ENCODE measurements at regions not wholly inside any gene's neighbourhood (a gene's known extent, or its start where the extent isn't known, plus 50 kb on each side); places are given as distances from the start of the nearest gene placed in this dataset.

DNA sequence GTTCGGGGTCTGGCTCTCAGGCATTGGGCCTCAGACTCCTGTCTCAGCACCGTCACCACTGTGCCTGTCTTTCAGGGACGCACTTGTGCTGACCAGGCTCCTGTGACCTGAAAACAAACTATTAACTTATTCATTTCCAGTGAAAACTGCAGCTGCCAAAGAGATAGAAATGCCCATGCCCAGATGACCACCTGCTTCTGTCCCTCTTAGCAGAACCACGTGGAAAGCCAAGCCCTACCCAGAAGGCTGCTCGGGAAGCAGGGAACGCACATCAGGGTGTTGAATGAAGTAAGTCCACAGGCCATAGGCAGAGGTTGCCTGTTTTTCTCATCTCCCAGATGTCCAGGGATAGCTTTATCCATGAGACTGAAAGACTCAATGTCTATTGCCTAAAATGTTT lies 219.3 kb downstream of the EBLN2 start:
- TF ChIP-seq CTCF (IDR thresholded peaks at IDR 0.05; ENCODE audit: extremely low read depth, low read depth, low read length), result no peak
- DNase-seq (ENCODE audit: insufficient read length, low spot score, missing footprints), result no peak
- no peak overlapping the region for H2AFZ ChIP-seq (ENCODE audit: low read length)

GRCh38 chr3:73284472-73284871 lies 223.0 kb downstream of the EBLN2 start:
- Histone ChIP-seq H2AFZ (ENCODE audit: low read length) (no peak overlapping the region), H3K4me3 (ENCODE audit: insufficient read depth, low read length) (no peak overlapping the region), H3K36me3 (ENCODE audit: insufficient read depth, low read length) (no peaks in the 10 kb centered on the region), H3K27ac (ENCODE audit: low read depth, low read length) (no peak overlapping the region), H3K4me1 (ENCODE audit: insufficient read depth, low read length) (no peaks in the 10 kb centered on the region), H3K79me2 (ENCODE audit: insufficient read depth, low read length) (no peaks in the 10 kb centered on the region), H3K9me3 (ENCODE audit: low read depth, low read length) (no peaks in the 10 kb centered on the region), H4K20me1 (ENCODE audit: insufficient read depth, low read length) (no peaks in the 10 kb centered on the region), H3K4me2 (ENCODE audit: insufficient read depth, low read length) (no peak overlapping the region), H3K27me3 (ENCODE audit: insufficient read depth, low read length) (no peaks in the 10 kb centered on the region)
- TF ChIP-seq CTCF (IDR thresholded peaks at IDR 0.05; ENCODE audit: extremely low read depth, low read depth, low read length), result no peak
- no peak for DNase-seq (ENCODE audit: insufficient read length, low spot score, missing footprints)

More for the DNA sequence above, 219.3 kb downstream of the EBLN2 start:
- no peaks in the 10 kb centered on the region for H3K9me3 ChIP-seq (ENCODE audit: low read depth, low read length)
- H3K4me3 ChIP-seq (ENCODE audit: insufficient read depth, low read length), result no peak overlapping the region
- H4K20me1 ChIP-seq (ENCODE audit: insufficient read depth, low read length), result no peaks in the 10 kb centered on the region
- no peaks in the 10 kb centered on the region for H3K27me3 ChIP-seq (ENCODE audit: insufficient read depth, low read length)
- H3K27ac ChIP-seq (ENCODE audit: low read depth, low read length), result no peak overlapping the region
- no peak overlapping the region for H3K4me2 ChIP-seq (ENCODE audit: insufficient read depth, low read length)
- no peaks in the 10 kb centered on the region for H3K36me3 ChIP-seq (ENCODE audit: insufficient read depth, low read length)
- H3K79me2 ChIP-seq (ENCODE audit: insufficient read depth, low read length), result no peaks in the 10 kb centered on the region
- H3K4me1 ChIP-seq (ENCODE audit: insufficient read depth, low read length), result no peaks in the 10 kb centered on the region

- H3K27ac ChIP-seq (ENCODE audit: low read depth, low read length), result no peak overlapping the region
- no peaks in the 10 kb centered on the region for H3K79me2 ChIP-seq (ENCODE audit: insufficient read depth, low read length)
- peaks cover 5% of the 10 kb centered on the region for H3K27me3 ChIP-seq (ENCODE audit: insufficient read depth, low read length)
- H3K4me2 ChIP-seq (ENCODE audit: insufficient read depth, low read length), result no peak overlapping the region
- DNase-seq (ENCODE audit: insufficient read length, low spot score, missing footprints), result no peak
- no peaks in the 10 kb centered on the region for H3K36me3 ChIP-seq (ENCODE audit: insufficient read depth, low read length)
- no peak overlapping the region for H3K4me3 ChIP-seq (ENCODE audit: insufficient read depth, low read length)
- no peaks in the 10 kb centered on the region for H3K9me3 ChIP-seq (ENCODE audit: low read depth, low read length)
- no peaks in the 10 kb centered on the region for H4K20me1 ChIP-seq (ENCODE audit: insufficient read depth, low read length)
- H3K4me1 ChIP-seq (ENCODE audit: insufficient read depth, low read length), result no peaks in the 10 kb centered on the region
- H2AFZ ChIP-seq (ENCODE audit: low read length), result no peak overlapping the region
- no peak for TF ChIP-seq CTCF (IDR thresholded peaks at IDR 0.05; ENCODE audit: extremely low read depth, low read depth, low read length)
These were observed 230.1 kb downstream of the EBLN2 start for GRCh38 chr3:73291541-73291940.

DNA sequence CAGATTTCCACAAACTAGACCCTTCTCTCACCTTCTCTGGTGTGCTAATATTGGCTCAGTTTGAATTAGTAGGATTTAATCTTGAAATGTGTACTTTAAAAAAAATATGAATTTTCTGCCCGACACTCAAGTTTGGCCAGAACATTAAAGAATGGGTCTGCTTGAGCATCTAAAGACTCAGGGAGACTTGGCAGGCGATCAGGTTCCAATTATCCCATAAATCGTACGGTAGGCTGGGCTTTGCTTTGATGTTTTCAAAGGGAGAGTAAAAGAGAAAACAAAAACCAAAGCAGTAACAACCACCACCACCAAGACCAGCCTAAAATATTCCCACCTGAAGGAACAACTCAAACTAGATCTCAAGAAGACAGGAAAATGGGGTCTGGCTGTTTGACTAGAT lies 230.8 kb downstream of the EBLN2 start:
- Histone ChIP-seq H3K4me3 (ENCODE audit: insufficient read depth, low read length) (no peak overlapping the region), H3K27me3 (ENCODE audit: insufficient read depth, low read length) (peaks cover 5% of the 10 kb centered on the region), H3K4me1 (ENCODE audit: insufficient read depth, low read length) (no peaks in the 10 kb centered on the region), H3K4me2 (ENCODE audit: insufficient read depth, low read length) (no peak overlapping the region), H3K36me3 (ENCODE audit: insufficient read depth, low read length) (no peaks in the 10 kb centered on the region), H2AFZ (ENCODE audit: low read length) (no peak overlapping the region), H3K9me3 (ENCODE audit: low read depth, low read length) (no peaks in the 10 kb centered on the region), H4K20me1 (ENCODE audit: insufficient read depth, low read length) (no peaks in the 10 kb centered on the region), H3K27ac (ENCODE audit: low read depth, low read length) (no peak overlapping the region), H3K79me2 (ENCODE audit: insufficient read depth, low read length) (no peaks in the 10 kb centered on the region)
- no peak for DNase-seq (ENCODE audit: insufficient read length, low spot score, missing footprints)
- no peak for TF ChIP-seq CTCF (IDR thresholded peaks at IDR 0.05; ENCODE audit: extremely low read depth, low read depth, low read length)
